Vagina (tissue), 2 donors: ENCODE measurements at regions not wholly inside any gene's neighbourhood (a gene's known extent, or its start where the extent isn't known, plus 50 kb on each side); places are given as distances from the start of the nearest gene placed in this dataset.

Experiments
- DNase-seq, 2 donors: peaks; one replicate each; pipeline ENCODE4 v3.0.0-alpha.2; 2017; ENCODE audit errors: extremely low spot score in 2 of 2
- H3K27ac ChIP-seq: fragments of 200-600 bp; sonication (generic); one replicate; pipeline ENCODE4 v1.5.1; 2019
- H3K27me3 ChIP-seq: fragments of 200-600 bp; sonication (generic); one replicate; pipeline ENCODE4 v1.5.1; 2019
- H3K36me3 ChIP-seq, 2 donors: fragments of 200-600 bp; sonication (generic); one replicate each; pipeline ENCODE4 v1.5.1; 2017 to 2019
- H3K4me1 ChIP-seq: fragments of 200-600 bp; sonication (generic); one replicate; pipeline ENCODE4 v1.5.1; 2019
- H3K4me3 ChIP-seq, 2 donors: fragments of 200-600 bp; sonication (generic); 1 replicate in 1 of 2; 2 replicates in 1 of 2; pipeline ENCODE4 v1.5.1; 2016 to 2019
- H3K9me3 ChIP-seq: fragments of 200-600 bp; sonication (generic); one replicate; pipeline ENCODE4 v1.5.1; 2019
- POLR2A ChIP-seq, 2 donors: fragments of 450-650 bp; IDR thresholded peaks; one replicate each; pipeline ENCODE4 v1.6.1; 2017; ENCODE audit warnings: antibody characterized with exemption in 2 of 2, mild to moderate bottlenecking in 2 of 2, moderate library complexity in 2 of 2
- POLR2AphosphoS5 ChIP-seq, 2 donors: sonication (generic); formaldehyde crosslinking; IDR thresholded peaks; one replicate each; pipeline ENCODE4 v1.9.0; 2017; ENCODE audit warnings: antibody characterized with exemption in 2 of 2, mild to moderate bottlenecking in 2 of 2, low read depth in 1 of 2; ENCODE audit not compliant: insufficient read depth in 1 of 2
- intact Hi-C: fragments of 100-400 bp; cut with DNase I; formaldehyde crosslinking; loops from one replicate; pipeline ENCODE4 v1.15.1; 2023
- TF ChIP-seq, protein P1 (sequence below), 3 experiments: fragments of 450-650 bp in 2 of 3; fragments of 200-600 bp in 1 of 3; sonication (generic) in 1 of 3; IDR thresholded peaks; one replicate each; pipeline ENCODE4 v1.5.1; 2017 to 2019; ENCODE audit warnings: antibody characterized with exemption in 3 of 3, mild to moderate bottlenecking in 2 of 3, moderate library complexity in 2 of 3

DNA sequence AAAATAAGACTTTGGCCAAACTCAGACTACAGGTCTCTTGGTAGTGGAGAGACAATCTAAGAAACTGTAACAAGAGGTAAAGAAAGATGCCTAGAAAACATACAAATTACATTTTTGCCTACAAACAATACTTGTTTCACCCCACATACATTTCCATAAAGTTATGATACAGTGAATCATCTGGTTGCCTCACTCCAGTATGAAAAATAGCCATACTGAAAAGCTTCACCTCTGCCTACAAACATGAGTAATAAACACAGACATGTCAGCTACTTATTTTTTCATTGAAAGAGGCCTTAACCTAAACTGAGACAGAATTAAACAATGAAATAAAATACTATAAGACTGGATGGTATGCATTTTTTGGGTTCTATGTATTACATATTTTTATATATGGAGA, 1463.0 kb downstream of the FAM181B start:
- H3K9me3 ChIP-seq, result no peaks in the 10 kb centered on the region
- intact Hi-C loops, result no loop called here
- no peaks in the 10 kb centered on the region for H3K27me3 ChIP-seq
- H3K4me3 ChIP-seq, result no peak overlapping the region
- no peaks in the 10 kb centered on the region for H3K4me1 ChIP-seq
- TF ChIP-seq, protein P1, sequence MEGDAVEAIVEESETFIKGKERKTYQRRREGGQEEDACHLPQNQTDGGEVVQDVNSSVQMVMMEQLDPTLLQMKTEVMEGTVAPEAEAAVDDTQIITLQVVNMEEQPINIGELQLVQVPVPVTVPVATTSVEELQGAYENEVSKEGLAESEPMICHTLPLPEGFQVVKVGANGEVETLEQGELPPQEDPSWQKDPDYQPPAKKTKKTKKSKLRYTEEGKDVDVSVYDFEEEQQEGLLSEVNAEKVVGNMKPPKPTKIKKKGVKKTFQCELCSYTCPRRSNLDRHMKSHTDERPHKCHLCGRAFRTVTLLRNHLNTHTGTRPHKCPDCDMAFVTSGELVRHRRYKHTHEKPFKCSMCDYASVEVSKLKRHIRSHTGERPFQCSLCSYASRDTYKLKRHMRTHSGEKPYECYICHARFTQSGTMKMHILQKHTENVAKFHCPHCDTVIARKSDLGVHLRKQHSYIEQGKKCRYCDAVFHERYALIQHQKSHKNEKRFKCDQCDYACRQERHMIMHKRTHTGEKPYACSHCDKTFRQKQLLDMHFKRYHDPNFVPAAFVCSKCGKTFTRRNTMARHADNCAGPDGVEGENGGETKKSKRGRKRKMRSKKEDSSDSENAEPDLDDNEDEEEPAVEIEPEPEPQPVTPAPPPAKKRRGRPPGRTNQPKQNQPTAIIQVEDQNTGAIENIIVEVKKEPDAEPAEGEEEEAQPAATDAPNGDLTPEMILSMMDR (IDR thresholded peaks at IDR 0.05), result no peak
- TF ChIP-seq POLR2A (IDR thresholded peaks at IDR 0.05), result no peak
- TF ChIP-seq POLR2AphosphoS5 (IDR thresholded peaks at IDR 0.05; ENCODE audit: insufficient read depth in 1 of 2, low read depth in 1 of 2), result no peak
- no peak for DNase-seq
- no peak overlapping the region for H3K27ac ChIP-seq
- no peaks in the 10 kb centered on the region for H3K36me3 ChIP-seq

DNA sequence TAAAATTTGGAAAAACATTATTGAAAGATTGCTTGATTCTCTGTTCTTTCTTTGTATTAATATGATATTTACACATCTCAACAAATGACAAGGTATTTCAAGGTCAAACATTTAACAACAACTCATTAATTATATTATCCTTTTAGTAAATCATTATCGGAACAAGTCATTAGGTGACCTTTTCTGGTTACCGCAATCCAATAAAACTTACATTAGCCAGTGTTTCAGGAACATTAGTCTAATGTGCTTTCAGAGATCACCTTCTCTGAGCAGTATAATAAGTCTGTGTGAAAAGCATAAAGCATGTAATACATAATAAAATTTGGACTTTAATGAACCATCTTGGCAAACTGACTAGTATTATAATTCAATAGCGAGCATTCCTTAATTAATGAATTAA, 1466.4 kb downstream of the FAM181B start:
- Histone ChIP-seq H3K27me3 (no peaks in the 10 kb centered on the region), H3K36me3 (no peaks in the 10 kb centered on the region), H3K27ac (no peak overlapping the region), H3K4me1 (no peaks in the 10 kb centered on the region), H3K4me3 (no peak overlapping the region), H3K9me3 (no peaks in the 10 kb centered on the region)
- TF ChIP-seq POLR2AphosphoS5 (IDR thresholded peaks at IDR 0.05; ENCODE audit: insufficient read depth in 1 of 2, low read depth in 1 of 2) (no peak), POLR2A (IDR thresholded peaks at IDR 0.05) (no peak)
- TF ChIP-seq, protein P1 (IDR thresholded peaks at IDR 0.05), result no peak
- no peak for DNase-seq
- intact Hi-C loops, result no loop called here

DNA sequence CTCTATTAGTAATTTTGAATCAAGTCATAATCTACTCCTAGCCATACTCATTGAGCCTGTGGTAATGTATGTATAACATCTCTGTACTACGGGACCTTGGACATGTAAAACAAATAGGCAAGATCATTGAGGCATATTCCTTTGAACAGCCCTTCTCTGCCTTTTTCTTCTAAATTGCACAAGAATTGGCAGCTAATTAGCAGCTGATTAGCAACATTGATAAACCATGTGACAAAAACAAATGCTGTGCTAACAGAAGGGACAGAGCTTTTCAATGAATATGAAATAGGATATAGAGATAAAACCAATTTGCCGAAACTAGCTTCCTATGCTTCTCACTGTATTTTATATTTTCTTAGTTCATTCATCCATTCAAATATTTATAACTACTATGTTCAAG, 1474.2 kb downstream of the FAM181B start:
- Histone ChIP-seq H3K36me3 (no peaks in the 10 kb centered on the region), H3K4me1 (no peaks in the 10 kb centered on the region), H3K27me3 (no peaks in the 10 kb centered on the region), H3K4me3 (no peak overlapping the region), H3K27ac (no peak overlapping the region), H3K9me3 (no peaks in the 10 kb centered on the region)
- no peak for TF ChIP-seq POLR2A (IDR thresholded peaks at IDR 0.05)
- TF ChIP-seq POLR2AphosphoS5 (IDR thresholded peaks at IDR 0.05; ENCODE audit: insufficient read depth in 1 of 2, low read depth in 1 of 2), result no peak
- TF ChIP-seq, protein P1 (IDR thresholded peaks at IDR 0.05), result no peak
- intact Hi-C loops, result no loop called here
- no peak for DNase-seq

DNA sequence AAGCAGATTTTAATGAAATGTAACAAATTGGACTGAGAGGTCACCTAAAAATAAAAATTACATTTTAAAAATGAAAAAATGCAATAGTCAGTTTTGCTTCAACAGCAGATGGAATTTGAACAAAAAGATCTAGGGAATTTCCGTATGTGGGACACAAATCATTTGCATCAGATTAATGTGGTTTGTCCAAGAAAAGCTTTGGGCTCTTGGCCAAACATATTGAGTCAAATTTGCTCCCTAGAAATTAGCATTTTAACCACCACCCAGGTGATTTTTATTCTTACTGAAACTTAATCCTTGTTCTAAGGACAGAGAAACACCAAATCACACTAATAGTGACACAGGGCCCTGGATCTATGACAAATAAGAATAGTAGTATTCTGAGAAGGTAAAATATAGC, 1477.8 kb downstream of the FAM181B start:
- Histone ChIP-seq H3K36me3 (no peaks in the 10 kb centered on the region), H3K9me3 (no peaks in the 10 kb centered on the region), H3K27ac (no peak overlapping the region), H3K4me1 (no peaks in the 10 kb centered on the region), H3K4me3 (no peak overlapping the region), H3K27me3 (no peaks in the 10 kb centered on the region)
- no peak for DNase-seq
- intact Hi-C loops, result no loop called here
- TF ChIP-seq POLR2AphosphoS5 (IDR thresholded peaks at IDR 0.05; ENCODE audit: insufficient read depth in 1 of 2, low read depth in 1 of 2), result no peak
- TF ChIP-seq, protein P1 (IDR thresholded peaks at IDR 0.05), result no peak
- no peak for TF ChIP-seq POLR2A (IDR thresholded peaks at IDR 0.05)

DNA sequence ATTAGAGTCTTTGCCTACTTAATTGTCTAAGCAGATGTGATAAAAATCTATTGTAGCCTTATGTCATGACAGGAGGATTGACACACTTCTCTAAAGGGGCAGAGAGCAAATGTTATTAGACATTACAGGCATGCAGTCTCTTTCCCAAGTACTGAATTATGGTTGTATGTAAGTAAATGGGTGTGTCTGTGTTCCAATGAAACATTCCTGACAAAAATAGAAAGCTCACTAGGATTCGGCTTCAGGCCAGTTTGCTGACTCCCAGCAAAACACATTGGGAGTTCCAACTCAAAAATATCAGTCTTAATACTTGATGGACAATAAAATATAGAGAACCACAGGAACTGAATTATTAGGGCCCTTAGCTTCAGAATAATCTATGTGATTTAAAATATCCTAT, 1480.4 kb downstream of the FAM181B start:
- Histone ChIP-seq H3K4me1 (no peaks in the 10 kb centered on the region), H3K27ac (no peak overlapping the region), H3K9me3 (no peaks in the 10 kb centered on the region), H3K4me3 (no peak overlapping the region), H3K27me3 (no peaks in the 10 kb centered on the region), H3K36me3 (no peaks in the 10 kb centered on the region)
- TF ChIP-seq, protein P1 (IDR thresholded peaks at IDR 0.05), result no peak
- TF ChIP-seq POLR2AphosphoS5 (IDR thresholded peaks at IDR 0.05; ENCODE audit: insufficient read depth in 1 of 2, low read depth in 1 of 2) (no peak), POLR2A (IDR thresholded peaks at IDR 0.05) (no peak)
- no peak for DNase-seq
- intact Hi-C loops, result no loop called here
